ENCODE measurements at regions not wholly inside any gene's neighbourhood (a gene's known extent, or its start where the extent isn't known, plus 50 kb on each side); places are given as distances from the start of the nearest gene placed in this dataset.

- CTCF ChIA-PET (ENCODE audit: low intra/inter-chr PET ratio): no interaction called here
- intact Hi-C loops (cut with micrococcal nuclease) (no loop called here), in situ Hi-C loops (cut with MboI) (no loop called here)
- H4K20me1 ChIP-seq (replicated peaks; ENCODE audit: control insufficient read depth, insufficient read depth, low read length): no peaks in the 10 kb centered on the region
- H3K36me3 ChIP-seq (ENCODE audit: control insufficient read depth, insufficient read depth, low read length): no peaks in the 10 kb centered on the region
- H3K9me3 ChIP-seq (replicated peaks; ENCODE audit: control insufficient read depth, insufficient read depth, low read depth, low read length): no peaks in the 10 kb centered on the region
- peaks cover 9 to 39% of the 10 kb centered on the region in 2 experiments for H3K27me3 ChIP-seq (ENCODE audit: control insufficient read depth in 2 of 2, insufficient read depth in 2 of 2, low read length in 2 of 2)
- no peak overlapping the region for H3K4me3 ChIP-seq
- no peak overlapping the region for H3K9ac ChIP-seq (ENCODE audit: insufficient read depth in 1 of 2, low read depth in 2 of 2, low read length in 2 of 2)
- no peak overlapping the region for H2AFZ ChIP-seq (ENCODE audit: low read depth, low read length)
- ATAC-seq (no peak), FAIRE-seq (no peak), DNase-seq (ENCODE audit: extremely low read depth in 1 of 4, low spot score in 3 of 4) (no peak)
- POLR2A ChIA-PET: no interaction called here
- H3K9me1 ChIP-seq (ENCODE audit: control insufficient read depth, insufficient read depth, low read length): no peaks in the 10 kb centered on the region
- H3K27ac ChIP-seq (ENCODE audit: extremely low read depth, low read depth, low read length): no peak overlapping the region
- no TSS peak for BruUV-seq (replicated peaks)
- no peaks in the 10 kb centered on the region for H3K79me2 ChIP-seq (ENCODE audit: control insufficient read depth, insufficient read depth, low read length)
- H3K4me1 ChIP-seq (replicated peaks in 1 of 2; ENCODE audit: control insufficient read depth in 2 of 2, insufficient read depth in 2 of 2, low read length in 2 of 2): peaks cover 0 to 3% of the 10 kb centered on the region in 2 experiments; a peak in 2 of 5 replicates
- 0% methylated on average over 4 of the region's 4 CpGs for WGBS (ENCODE audit: insufficient coverage, low coverage, missing lambda C conversion rate)
- TF ChIP-seq ZKSCAN1 (IDR thresholded peaks at IDR 0.05; ENCODE audit: low read depth, low read length) (no peak), HNRNPLL (IDR thresholded peaks at IDR 0.05; ENCODE audit: low read depth, low read length, poor library complexity, severe bottlenecking) (no peak), CXXC5 (CRISPR knock-in tag; IDR thresholded peaks at IDR 0.05) (no peak), SETDB1 (IDR thresholded peaks at IDR 0.05; ENCODE audit: low read length) (no peak), ZNF583 (CRISPR knock-in tag; IDR thresholded peaks at IDR 0.05) (no peak), BRCA1 (IDR thresholded peaks at IDR 0.05) (no peak), BRCA1 (CRISPR knock-in tag; IDR thresholded peaks at IDR 0.05) (no peak), ZNF57 (CRISPR knock-in tag; IDR thresholded peaks at IDR 0.05) (no peak), ZNF165 (CRISPR knock-in tag; IDR thresholded peaks at IDR 0.05; ENCODE audit: borderline replicate concordance) (no peak), HINFP (tag; conservative IDR thresholded peaks at IDR 0.05; ENCODE audit: low read depth) (no peak)
- no peak overlapping the region for H3K4me2 ChIP-seq (ENCODE audit: insufficient read depth, low read length)
Measured at GRCh38 chr9:97747201-97747965, 50.2 kb upstream of the XPA start.
